ENCODE measurements at regions not wholly inside any gene's neighbourhood (a gene's known extent, or its start where the extent isn't known, plus 50 kb on each side); places are given as distances from the start of the nearest gene placed in this dataset.

DNA sequence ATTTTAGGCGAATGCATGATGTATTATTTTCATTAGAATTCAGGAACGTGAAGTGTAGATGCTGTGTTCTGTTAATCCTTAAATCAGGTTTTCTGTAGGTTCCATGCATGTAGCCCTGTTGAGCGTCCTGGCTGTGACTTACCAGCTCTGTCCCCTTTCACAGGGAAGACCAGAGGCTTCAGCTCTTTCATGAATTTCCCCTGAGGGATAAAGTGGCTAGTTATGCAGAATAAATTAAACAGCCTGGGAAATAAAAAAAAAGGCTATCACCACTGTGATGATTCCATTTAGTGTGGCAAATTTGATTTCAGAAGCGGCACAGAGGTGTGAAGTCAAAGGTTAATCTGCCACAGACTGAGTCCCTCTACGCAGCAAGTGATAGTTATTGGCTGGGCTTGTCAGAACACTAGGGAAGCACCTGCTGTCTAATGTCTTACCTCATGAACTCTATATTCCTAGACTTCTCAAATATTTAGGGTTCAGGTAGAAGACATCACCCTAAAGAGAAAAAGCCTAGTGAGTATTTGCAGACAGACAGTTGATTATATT is 61.6 kb upstream of the LINC00305 start:
- no peak for DNase-seq

DNA sequence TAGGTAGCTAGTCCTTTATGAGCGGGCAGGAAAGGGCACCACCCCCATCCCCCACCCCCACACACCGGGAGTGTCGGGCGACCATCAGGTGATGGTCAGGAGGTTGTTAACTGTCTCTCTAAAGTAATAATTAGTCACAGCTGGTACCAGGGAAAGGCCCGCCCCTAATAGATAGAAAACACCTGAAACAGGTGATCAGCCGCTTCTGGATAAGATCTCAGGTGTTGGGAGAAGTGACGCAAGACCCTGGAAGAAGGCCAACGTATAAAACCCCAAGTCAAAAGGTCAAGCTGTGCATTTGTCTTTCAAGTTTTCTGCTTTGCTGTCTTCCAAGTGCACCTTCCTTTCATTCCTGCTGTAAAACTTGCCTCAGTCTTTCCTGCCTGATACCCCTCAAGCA is 59.6 kb upstream of the LINC00305 start:
- DNase-seq = no peak

DNA sequence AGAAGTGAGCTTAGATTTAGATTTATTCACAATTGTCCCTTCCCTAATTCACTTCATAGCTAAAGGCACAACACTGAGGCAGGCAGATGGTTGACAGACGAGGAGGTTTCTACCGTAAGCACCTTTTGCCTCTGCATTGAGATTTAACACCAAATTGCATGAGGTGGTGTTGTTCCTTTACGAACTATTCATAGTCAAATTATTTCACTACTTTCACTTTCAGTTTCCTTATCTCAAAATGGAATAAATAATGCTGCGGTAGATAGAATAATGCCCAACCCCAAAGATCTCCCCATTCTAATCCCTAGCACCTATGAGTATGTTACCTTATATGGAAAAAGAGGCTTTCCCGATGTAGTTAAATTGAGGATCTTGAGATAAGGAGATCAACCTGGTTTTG is 58.9 kb upstream of the LINC00305 start:
- DNase-seq = no peak

DNA sequence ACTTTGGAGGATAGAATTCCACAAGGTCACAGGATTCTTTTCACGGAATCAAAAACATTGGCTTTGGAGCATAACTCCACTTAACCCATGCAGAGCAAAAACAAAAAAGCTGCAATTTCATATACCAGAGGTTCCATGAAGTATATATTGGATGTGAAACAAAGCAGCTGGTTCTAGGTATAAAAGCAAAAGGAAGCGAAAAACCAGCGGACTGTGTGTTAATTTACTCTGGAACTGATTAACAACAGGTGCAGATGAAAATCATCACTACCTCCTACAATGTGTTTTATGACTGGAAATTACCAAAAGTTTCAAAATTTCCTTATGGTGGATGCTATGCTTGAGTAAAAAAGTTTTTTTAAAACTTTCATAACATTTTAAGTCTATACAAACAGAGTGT is 54.4 kb upstream of the LINC00305 start:
- no peak for DNase-seq

DNA sequence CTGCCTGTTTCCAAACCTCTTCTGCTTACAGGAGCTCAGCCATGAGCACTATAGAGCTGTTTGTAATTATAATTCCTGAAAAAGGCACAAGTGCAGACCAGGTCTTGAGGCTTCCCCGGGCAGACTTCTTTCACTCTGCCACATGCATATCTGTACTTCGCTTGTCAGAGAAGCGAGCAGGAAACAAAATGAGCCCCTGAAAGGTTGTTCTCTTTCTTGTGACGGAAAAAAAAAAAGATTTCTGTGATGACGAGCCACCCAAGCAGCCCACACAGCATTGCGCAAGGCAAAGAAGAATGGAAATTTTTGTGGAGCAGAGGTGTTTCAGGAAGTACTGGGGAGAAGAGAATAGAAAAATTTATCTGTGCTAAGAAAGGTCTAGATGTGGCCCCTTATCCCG is 54.0 kb upstream of the LINC00305 start:
- DNase-seq = no peak

DNA sequence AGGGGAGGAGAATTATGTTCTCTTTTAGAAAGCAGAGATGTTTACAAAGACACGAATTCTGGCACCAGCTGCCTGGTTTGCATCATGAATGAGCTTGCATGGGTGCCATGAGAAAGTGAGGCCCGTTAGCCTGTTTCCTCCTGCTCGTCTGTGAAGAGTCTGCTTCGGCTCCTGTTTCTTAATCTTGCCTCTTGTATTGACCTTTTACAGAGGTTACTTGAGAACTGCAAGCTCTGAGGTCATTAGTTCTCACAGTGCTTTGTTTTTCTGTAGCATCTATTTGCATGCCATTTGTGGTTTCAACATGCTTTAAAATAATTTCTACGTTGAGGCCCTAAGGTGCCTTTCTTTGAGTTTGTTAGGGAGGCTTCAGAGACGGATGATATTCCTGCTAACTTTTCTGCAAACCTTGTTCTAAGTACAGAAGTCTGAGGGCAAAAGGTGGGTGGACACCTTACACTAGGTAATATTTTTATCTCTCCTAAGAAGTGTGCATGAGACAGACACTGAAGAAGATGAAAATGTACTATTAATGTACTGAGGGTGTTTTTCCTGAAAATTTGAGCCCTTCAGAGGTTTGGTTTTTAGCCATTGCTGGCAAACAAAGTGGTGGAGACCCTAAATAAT is 53.4 kb upstream of the LINC00305 start:
- no peak for DNase-seq

DNA sequence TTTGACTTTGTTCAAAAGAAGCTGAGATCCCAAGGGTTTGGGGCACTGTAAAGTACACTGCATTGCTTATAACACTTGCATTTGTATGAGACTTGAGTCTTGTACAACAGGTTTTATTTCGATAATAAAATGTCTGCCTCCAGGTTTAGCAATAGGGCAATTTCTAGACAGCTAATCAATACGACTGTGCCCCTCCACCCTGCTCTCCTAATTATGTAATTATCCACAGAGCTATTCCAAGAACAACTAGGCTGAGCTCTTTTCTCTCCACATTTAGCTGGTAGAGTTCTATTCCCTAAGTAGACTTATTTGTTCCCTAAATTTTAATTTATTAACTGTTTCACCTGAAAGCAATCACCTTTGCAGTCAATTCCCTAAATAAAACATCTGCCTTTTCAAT is 52.9 kb upstream of the LINC00305 start:
- no peak for DNase-seq

DNA sequence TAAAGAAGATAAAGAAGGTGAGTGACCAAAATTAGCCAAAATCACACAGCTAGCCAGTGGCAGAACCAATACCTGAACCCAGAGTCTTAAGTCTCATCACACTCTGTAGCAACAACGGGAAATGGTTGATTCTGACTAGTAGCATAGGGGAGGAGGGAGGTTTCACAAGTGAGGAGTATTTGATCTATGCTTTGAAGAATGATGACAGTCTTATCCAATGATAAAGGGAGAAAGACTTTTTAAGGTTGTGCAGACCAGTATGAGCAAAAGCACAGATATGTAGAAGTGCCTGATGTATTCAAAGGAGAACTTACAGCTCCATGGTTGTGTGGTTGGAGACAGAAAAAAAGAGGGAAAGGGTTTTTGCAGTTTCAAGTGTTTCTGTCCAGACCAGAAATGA is 50.7 kb upstream of the LINC00305 start:
- no peak for DNase-seq

Measured in NCI-H1694 (cell line).